ENCODE measurements at regions not wholly inside any gene's neighbourhood (a gene's known extent, or its start where the extent isn't known, plus 50 kb on each side); places are given as distances from the start of the nearest gene placed in this dataset.

GRCh38 chr12:90234472-90234871 lies 525.8 kb upstream of the ATP2B1 start:
- no peaks in the 10 kb centered on the region for H3K36me3 ChIP-seq (ENCODE audit: insufficient read depth, low read length)
- H3K79me2 ChIP-seq (ENCODE audit: insufficient read depth, low read length): no peaks in the 10 kb centered on the region
- no peak overlapping the region for H3K9ac ChIP-seq (ENCODE audit: low read depth, low read length)
- H3K27ac ChIP-seq (ENCODE audit: low read length): no peak overlapping the region
- no peaks in the 10 kb centered on the region for H4K20me1 ChIP-seq (ENCODE audit: insufficient read depth, low read length)
- no peak overlapping the region for H2AFZ ChIP-seq (ENCODE audit: low read depth, low read length)
- H3K9me3 ChIP-seq (ENCODE audit: insufficient read depth, low read length, severe bottlenecking): no peaks in the 10 kb centered on the region
- H3K4me2 ChIP-seq (ENCODE audit: insufficient read depth, low read length): no peak overlapping the region
- no peak for TF ChIP-seq CTCF (IDR thresholded peaks at IDR 0.05; ENCODE audit: borderline replicate concordance, extremely low read depth, low read length, poor library complexity, severe bottlenecking)
- TF ChIP-seq EZH2 (IDR thresholded peaks at IDR 0.05; ENCODE audit: borderline replicate concordance, low read depth, low read length, severe bottlenecking): no peak
- ATAC-seq (ENCODE audit: insufficient read depth, low read depth) (no peak), DNase-seq (no peak)
- peaks cover 8% of the 10 kb centered on the region; the same call in 1 of the 2 replicates for H3K4me1 ChIP-seq (ENCODE audit: insufficient read depth, low read length)
- no peaks in the 10 kb centered on the region for H3K27me3 ChIP-seq (ENCODE audit: insufficient read depth, low read length, poor library complexity)
- H3K4me3 ChIP-seq (ENCODE audit: low read depth in 1 of 2, low read length in 2 of 2): no peak overlapping the region

- no peak overlapping the region for H3K4me3 ChIP-seq (ENCODE audit: low read depth in 1 of 2, low read length in 2 of 2)
- ATAC-seq (ENCODE audit: insufficient read depth, low read depth) (no peak), DNase-seq (no peak)
- H3K9ac ChIP-seq (ENCODE audit: low read depth, low read length): no peak overlapping the region
- H3K36me3 ChIP-seq (ENCODE audit: insufficient read depth, low read length): no peaks in the 10 kb centered on the region
- H3K4me1 ChIP-seq (ENCODE audit: insufficient read depth, low read length): peaks cover 8% of the 10 kb centered on the region; the same call in 1 of the 2 replicates
- H3K79me2 ChIP-seq (ENCODE audit: insufficient read depth, low read length): no peaks in the 10 kb centered on the region
- H4K20me1 ChIP-seq (ENCODE audit: insufficient read depth, low read length): no peaks in the 10 kb centered on the region
- H3K27me3 ChIP-seq (ENCODE audit: insufficient read depth, low read length, poor library complexity): no peaks in the 10 kb centered on the region
- no peak overlapping the region for H3K4me2 ChIP-seq (ENCODE audit: insufficient read depth, low read length)
- no peak overlapping the region for H3K27ac ChIP-seq (ENCODE audit: low read length)
- TF ChIP-seq CTCF (IDR thresholded peaks at IDR 0.05; ENCODE audit: borderline replicate concordance, extremely low read depth, low read length, poor library complexity, severe bottlenecking) (no peak), EZH2 (IDR thresholded peaks at IDR 0.05; ENCODE audit: borderline replicate concordance, low read depth, low read length, severe bottlenecking) (no peak)
- H2AFZ ChIP-seq (ENCODE audit: low read depth, low read length): no peak overlapping the region
- H3K9me3 ChIP-seq (ENCODE audit: insufficient read depth, low read length, severe bottlenecking): no peaks in the 10 kb centered on the region
These were observed 524.8 kb upstream of the ATP2B1 start for GRCh38 chr12:90233168-90234100.

GRCh38 chr12:90229407-90230170 lies 521.0 kb upstream of the ATP2B1 start:
- H2AFZ ChIP-seq (ENCODE audit: low read depth, low read length): no peak overlapping the region
- ATAC-seq (ENCODE audit: insufficient read depth, low read depth): no peak
- no peak overlapping the region for H3K9ac ChIP-seq (ENCODE audit: low read depth, low read length)
- H3K79me2 ChIP-seq (ENCODE audit: insufficient read depth, low read length): no peaks in the 10 kb centered on the region
- no peak overlapping the region for H3K4me2 ChIP-seq (ENCODE audit: insufficient read depth, low read length)
- H3K36me3 ChIP-seq (ENCODE audit: insufficient read depth, low read length): no peaks in the 10 kb centered on the region
- H3K9me3 ChIP-seq (ENCODE audit: insufficient read depth, low read length, severe bottlenecking): no peaks in the 10 kb centered on the region
- H3K27ac ChIP-seq (ENCODE audit: low read length): no peak overlapping the region
- H3K27me3 ChIP-seq (ENCODE audit: insufficient read depth, low read length, poor library complexity): no peaks in the 10 kb centered on the region
- no peak for TF ChIP-seq CTCF (IDR thresholded peaks at IDR 0.05; ENCODE audit: borderline replicate concordance, extremely low read depth, low read length, poor library complexity, severe bottlenecking)
- TF ChIP-seq EZH2 (IDR thresholded peaks at IDR 0.05; ENCODE audit: borderline replicate concordance, low read depth, low read length, severe bottlenecking): no peak
- DNase-seq: no peak
- H4K20me1 ChIP-seq (ENCODE audit: insufficient read depth, low read length): no peaks in the 10 kb centered on the region
- peaks cover 8% of the 10 kb centered on the region; the same call in 1 of the 2 replicates for H3K4me1 ChIP-seq (ENCODE audit: insufficient read depth, low read length)
- no peak overlapping the region for H3K4me3 ChIP-seq (ENCODE audit: low read depth in 1 of 2, low read length in 2 of 2)
